Esophagus muscularis mucosa (tissue), 3 donors: ENCODE measurements at regions not wholly inside any gene's neighbourhood (a gene's known extent, or its start where the extent isn't known, plus 50 kb on each side); places are given as distances from the start of the nearest gene placed in this dataset.

Source experiments
- POLR2A ChIP-seq: fragments of 450-650 bp; IDR thresholded peaks from one replicate; pipeline ENCODE4 v1.6.1; 2017; ENCODE audit warnings: antibody characterized with exemption, moderate library complexity, mild to moderate bottlenecking, low read depth
- POLR2AphosphoS5 ChIP-seq, 2 donors: sonication (generic); formaldehyde crosslinking; IDR thresholded peaks; one replicate each; pipeline ENCODE4 v1.6.1; 2017; ENCODE audit warnings: antibody characterized with exemption in 2 of 2
- TF ChIP-seq, protein P1 (sequence below), 3 experiments: fragments of 200-600 bp in 2 of 3; fragments of 450-650 bp in 1 of 3; sonication (generic) in 2 of 3; IDR thresholded peaks; one replicate each; pipeline ENCODE4 v1.5.1; 2017 to 2019; ENCODE audit warnings: antibody characterized with exemption in 3 of 3, mild to moderate bottlenecking in 2 of 3, moderate library complexity in 1 of 3

DNA sequence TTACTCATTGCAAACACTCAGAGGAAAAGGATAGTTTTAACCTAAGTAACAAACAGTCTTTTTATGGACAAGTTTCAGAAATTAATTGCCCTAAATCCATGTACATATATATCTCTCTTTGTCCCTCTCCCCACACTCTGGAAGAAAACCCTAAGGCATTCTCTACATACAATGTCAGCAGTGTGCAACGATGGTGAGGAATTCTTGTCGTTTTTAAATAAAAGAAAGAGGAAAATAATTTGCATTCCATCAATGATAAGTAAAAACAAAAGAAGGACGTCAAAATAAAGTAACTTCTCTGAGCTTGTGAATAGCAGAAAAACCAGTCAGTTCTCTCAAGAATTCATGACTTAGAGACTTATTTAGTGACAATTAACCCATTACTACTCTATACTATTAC is 550.5 kb upstream of the DIPK2B start:
- TF ChIP-seq, protein P1, sequence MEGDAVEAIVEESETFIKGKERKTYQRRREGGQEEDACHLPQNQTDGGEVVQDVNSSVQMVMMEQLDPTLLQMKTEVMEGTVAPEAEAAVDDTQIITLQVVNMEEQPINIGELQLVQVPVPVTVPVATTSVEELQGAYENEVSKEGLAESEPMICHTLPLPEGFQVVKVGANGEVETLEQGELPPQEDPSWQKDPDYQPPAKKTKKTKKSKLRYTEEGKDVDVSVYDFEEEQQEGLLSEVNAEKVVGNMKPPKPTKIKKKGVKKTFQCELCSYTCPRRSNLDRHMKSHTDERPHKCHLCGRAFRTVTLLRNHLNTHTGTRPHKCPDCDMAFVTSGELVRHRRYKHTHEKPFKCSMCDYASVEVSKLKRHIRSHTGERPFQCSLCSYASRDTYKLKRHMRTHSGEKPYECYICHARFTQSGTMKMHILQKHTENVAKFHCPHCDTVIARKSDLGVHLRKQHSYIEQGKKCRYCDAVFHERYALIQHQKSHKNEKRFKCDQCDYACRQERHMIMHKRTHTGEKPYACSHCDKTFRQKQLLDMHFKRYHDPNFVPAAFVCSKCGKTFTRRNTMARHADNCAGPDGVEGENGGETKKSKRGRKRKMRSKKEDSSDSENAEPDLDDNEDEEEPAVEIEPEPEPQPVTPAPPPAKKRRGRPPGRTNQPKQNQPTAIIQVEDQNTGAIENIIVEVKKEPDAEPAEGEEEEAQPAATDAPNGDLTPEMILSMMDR (IDR thresholded peaks at IDR 0.05): no peak
- no peak for TF ChIP-seq POLR2AphosphoS5 (IDR thresholded peaks at IDR 0.05)
- TF ChIP-seq POLR2A: no peak
